Transverse colon (tissue), 4 donors: ENCODE measurements at regions not wholly inside any gene's neighbourhood (a gene's known extent, or its start where the extent isn't known, plus 50 kb on each side); places are given as distances from the start of the nearest gene placed in this dataset.

Experiments
- DNase-seq: peaks from one replicate; pipeline ENCODE4 v3.0.0-alpha.2; 2019
- H3K27ac ChIP-seq, 4 donors: fragments of 200-600 bp; sonication (generic); 2 replicates each; pipeline ENCODE4 v1.5.1; 2016 to 2018; ENCODE audit warnings: inconsistent platforms in 4 of 4
- H3K27me3 ChIP-seq: fragments of 200-600 bp; sonication (generic); 2 replicates; pipeline ENCODE4 v1.5.1; 2017; ENCODE audit warnings: inconsistent platforms
- H3K36me3 ChIP-seq, 4 donors: fragments of 200-600 bp; sonication (generic); 2 replicates each; pipeline ENCODE4 v1.5.1; 2017 to 2019; ENCODE audit warnings: inconsistent platforms in 4 of 4
- H3K4me1 ChIP-seq, 4 donors: fragments of 200-600 bp; sonication (generic); 2 replicates each; pipeline ENCODE4 v1.5.1; 2017 to 2020; ENCODE audit warnings: inconsistent platforms in 4 of 4
- H3K4me3 ChIP-seq, 4 donors: fragments of 200-600 bp; sonication (generic); 1 replicate in 1 of 4; 2 replicates in 3 of 4; pipeline versions ENCODE4 v1.5.1 to v1.6.1; 2017 to 2019; ENCODE audit warnings: inconsistent platforms in 4 of 4
- H3K9me3 ChIP-seq, 2 donors: fragments of 200-600 bp; sonication (generic); 2 replicates each; pipeline ENCODE4 v1.5.1; 2017 to 2019; ENCODE audit warnings: inconsistent platforms in 2 of 2
- CTCF ChIP-seq, 5 experiments: fragments of 200-600 bp in 3 of 5; fragments of 450-650 bp in 2 of 5; sonication (generic) in 3 of 5; IDR thresholded peaks; 1 replicate in 2 of 5; 2 replicates in 3 of 5; pipeline ENCODE4 v1.5.1; 2016 to 2017; ENCODE audit warnings: antibody characterized with exemption in 5 of 5, inconsistent platforms in 3 of 5, mild to moderate bottlenecking in 2 of 5, moderate library complexity in 1 of 5
- EP300 ChIP-seq: sonication (generic); formaldehyde crosslinking; IDR thresholded peaks from one replicate; pipeline ENCODE4 v1.6.1; 2017; ENCODE audit warnings: antibody characterized with exemption, low read depth
- POLR2A ChIP-seq: fragments of 450-650 bp; IDR thresholded peaks from one replicate; pipeline ENCODE4 v1.6.1; 2016; ENCODE audit warnings: antibody characterized with exemption, mild to moderate bottlenecking, moderate library complexity
- POLR2AphosphoS5 ChIP-seq, 3 donors: sonication (generic); formaldehyde crosslinking; IDR thresholded peaks; one replicate each; pipeline ENCODE4 v1.6.1; 2016; ENCODE audit warnings: antibody characterized with exemption in 3 of 3
- WGBS, 2 donors: methylation state at CpG; one replicate each; pipeline ENCODE4 v1.1.5; 2018; ENCODE audit warnings: low coverage in 1 of 2; 5-methylcytosine and 5-hydroxymethylcytosine counted together
- in situ Hi-C, 4 donors: fragments of 200-750 bp; cut with MboI; loops; one replicate each; pipeline versions ENCODE4 v1.15.0 to v1.15.1; 2017; ENCODE audit warnings: low sequenced_read_pairs in 3 of 4, low pct_ligation_motif_present in 1 of 4, low pct_unique_long_range_greater_than_20kb in 1 of 4
- intact Hi-C: fragments of 100-400 bp; cut with DNase I; formaldehyde crosslinking; loops from one replicate; pipeline ENCODE4 v1.15.1; 2023; ENCODE audit warnings: low total_unique reads

GRCh38 chr4:189176002-189176401, 764.7 kb upstream of the FRG1 start:
- no peaks in the 10 kb centered on the region for H3K36me3 ChIP-seq
- in situ Hi-C loops: no loop called here
- no peaks in the 10 kb centered on the region for H3K9me3 ChIP-seq
- H3K27me3 ChIP-seq: no peaks in the 10 kb centered on the region
- H3K27ac ChIP-seq: no peak overlapping the region
- H3K4me1 ChIP-seq: no peaks in the 10 kb centered on the region
- intact Hi-C loops: no loop called here
- DNase-seq: no peak
- no peak overlapping the region for H3K4me3 ChIP-seq
- WGBS, 2 donors: 72 to 82% methylated on average over 5 of the region's 5 CpGs
- TF ChIP-seq POLR2AphosphoS5 (IDR thresholded peaks at IDR 0.05): no peak
- TF ChIP-seq CTCF (IDR thresholded peaks at IDR 0.05): no peak
- no peak for TF ChIP-seq EP300
- TF ChIP-seq POLR2A: no peak

GRCh38 chr4:189177130-189177529, 763.5 kb upstream of the FRG1 start:
- no peak for DNase-seq
- intact Hi-C loops: no loop called here
- in situ Hi-C loops: no loop called here
- H3K27me3 ChIP-seq: no peaks in the 10 kb centered on the region
- no peaks in the 10 kb centered on the region for H3K4me1 ChIP-seq
- TF ChIP-seq POLR2A: no peak
- TF ChIP-seq CTCF (IDR thresholded peaks at IDR 0.05): no peak
- no peak for TF ChIP-seq EP300
- no peak for TF ChIP-seq POLR2AphosphoS5 (IDR thresholded peaks at IDR 0.05)
- 67 to 80% methylated on average over 1 to 5 of the region's 5 CpGs for whole genome bisulfite sequencing, 2 donors
- H3K9me3 ChIP-seq: no peaks in the 10 kb centered on the region
- H3K4me3 ChIP-seq: no peak overlapping the region
- no peaks in the 10 kb centered on the region for H3K36me3 ChIP-seq
- no peak overlapping the region for H3K27ac ChIP-seq

- Histone ChIP-seq H3K4me1 (no peaks in the 10 kb centered on the region), H3K4me3 (no peak overlapping the region), H3K36me3 (no peaks in the 10 kb centered on the region), H3K27me3 (no peaks in the 10 kb centered on the region), H3K27ac (no peak overlapping the region), H3K9me3 (no peaks in the 10 kb centered on the region)
- TF ChIP-seq CTCF (IDR thresholded peaks at IDR 0.05) (no peak), POLR2AphosphoS5 (IDR thresholded peaks at IDR 0.05) (no peak), EP300 (no peak), POLR2A (no peak)
- no peak for DNase-seq
- intact Hi-C loops: no loop called here
- in situ Hi-C loops: no loop called here
- whole genome bisulfite sequencing, 2 donors: 55 to 70% methylated on average over 2 to 3 of the region's 3 CpGs
These were observed 762.4 kb upstream of the FRG1 start for GRCh38 chr4:189178125-189178746.

- no peak overlapping the region for H3K27ac ChIP-seq
- no peaks in the 10 kb centered on the region for H3K9me3 ChIP-seq
- intact Hi-C loops (no loop called here), in situ Hi-C loops (no loop called here)
- H3K4me1 ChIP-seq: no peaks in the 10 kb centered on the region
- H3K4me3 ChIP-seq: no peak overlapping the region
- no peaks in the 10 kb centered on the region for H3K27me3 ChIP-seq
- H3K36me3 ChIP-seq: no peaks in the 10 kb centered on the region
- no peak for DNase-seq
- no peak for TF ChIP-seq EP300
- 44% methylated on average over 4 to 6 of the region's 7 CpGs for WGBS, 2 donors
These were observed 754.8 kb upstream of the FRG1 start for GRCh38 chr4:189185810-189186432.
